Spleen (tissue), 11 donors: ENCODE measurements at regions not wholly inside any gene's neighbourhood (a gene's known extent, or its start where the extent isn't known, plus 50 kb on each side); places are given as distances from the start of the nearest gene placed in this dataset.

ENCODE experiments used
- DNase-seq: peaks from one replicate; pipeline ENCODE4 v3.0.0-alpha.2; 2020
- H3K27ac ChIP-seq, 8 donors: fragments of 200-600 bp; sonication (generic) in 7 of 8; 1 replicate in 4 of 8; 2 replicates in 4 of 8; pipeline versions ENCODE4 v1.5.0 to v1.8.0; 2016 to 2021; ENCODE audit warnings: inconsistent platforms in 4 of 8, mild to moderate bottlenecking in 4 of 8, moderate library complexity in 1 of 8
- H3K27me3 ChIP-seq, 7 donors: fragments of 200-600 bp; sonication (generic) in 6 of 7; replicated peaks in 1 of 7; 1 replicate in 4 of 7; 2 replicates in 3 of 7; pipeline versions ENCODE4 v1.5.0 to v1.8.0; 2016 to 2021; ENCODE audit warnings: inconsistent platforms in 3 of 7, mild to moderate bottlenecking in 1 of 7
- H3K36me3 ChIP-seq, 6 donors: fragments of 200-600 bp; sonication (generic) in 5 of 6; 1 replicate in 4 of 6; 2 replicates in 2 of 6; pipeline versions ENCODE4 v1.5.0 to v1.8.0; 2016 to 2021; ENCODE audit warnings: inconsistent platforms in 2 of 6
- H3K4me1 ChIP-seq, 6 donors: fragments of 200-600 bp; sonication (generic) in 5 of 6; 1 replicate in 3 of 6; 2 replicates in 3 of 6; pipeline versions ENCODE4 v1.5.0 to v1.8.0; 2016 to 2021; ENCODE audit warnings: inconsistent platforms in 3 of 6
- H3K4me3 ChIP-seq, 8 donors: fragments of 200-600 bp; sonication (generic) in 7 of 8; 1 replicate in 4 of 8; 2 replicates in 4 of 8; pipeline versions ENCODE4 v1.5.0 to v1.8.0; 2016 to 2021; ENCODE audit warnings: inconsistent platforms in 4 of 8, mild to moderate bottlenecking in 4 of 8, moderate library complexity in 2 of 8
- H3K9me3 ChIP-seq, 8 donors: fragments of 200-600 bp; sonication (generic) in 7 of 8; 1 replicate in 4 of 8; 2 replicates in 4 of 8; pipeline versions ENCODE4 v1.5.0 to v1.8.0; 2016 to 2021; ENCODE audit warnings: inconsistent platforms in 4 of 8
- POLR2A ChIP-seq, 3 donors: fragments of 450-650 bp; IDR thresholded peaks; one replicate each; pipeline ENCODE4 v1.5.1; 2017; ENCODE audit warnings: antibody characterized with exemption in 3 of 3, mild to moderate bottlenecking in 1 of 3
- POLR2AphosphoS5 ChIP-seq, 3 donors: sonication (generic); formaldehyde crosslinking; IDR thresholded peaks; one replicate each; pipeline ENCODE4 v1.5.1; 2017; ENCODE audit warnings: antibody characterized with exemption in 3 of 3
- WGBS, 5 donors: extraction: QIAGEN DNeasy Blood & Tissue Kit in 3 of 5; methylation state at CpG; one replicate each; pipeline versions ENCODE4 v1.1.5 to v1.1.7; 2013 to 2018; 5-methylcytosine and 5-hydroxymethylcytosine counted together
- intact Hi-C: fragments of 100-400 bp; cut with DNase I; formaldehyde crosslinking; loops from one replicate; pipeline ENCODE4 v1.15.0; 2023; ENCODE audit warnings: low total_unique reads
- TF ChIP-seq, protein P1 (sequence below), 11 experiments: fragments of 200-600 bp in 7 of 11; fragments of 450-650 bp in 4 of 11; sonication (generic) in 4 of 11; IDR thresholded peaks in 8 of 11; conservative IDR thresholded peaks in 3 of 11; 1 replicate in 7 of 11; 2 replicates in 4 of 11; pipeline versions ENCODE4 v1.4.0 to v1.8.0; 2016 to 2021; ENCODE audit warnings: antibody characterized with exemption in 11 of 11, inconsistent platforms in 4 of 11, mild to moderate bottlenecking in 1 of 11
- donor health status: healthy with polysubstance abuse.
- donor health status: DM: no; HTN: no; CAD: no; lungs with moderate emphysema.
- donor health status: DM: no; HTN: no; CAD: no.
- donor health status: Bipolar disorder and iron deficiency.
- donor health status: healthy.
- donor health status: DM: no; HTN: no; CAD: no.
- donor health status: DM: yes; HTN: yes; CAD: no.

DNA sequence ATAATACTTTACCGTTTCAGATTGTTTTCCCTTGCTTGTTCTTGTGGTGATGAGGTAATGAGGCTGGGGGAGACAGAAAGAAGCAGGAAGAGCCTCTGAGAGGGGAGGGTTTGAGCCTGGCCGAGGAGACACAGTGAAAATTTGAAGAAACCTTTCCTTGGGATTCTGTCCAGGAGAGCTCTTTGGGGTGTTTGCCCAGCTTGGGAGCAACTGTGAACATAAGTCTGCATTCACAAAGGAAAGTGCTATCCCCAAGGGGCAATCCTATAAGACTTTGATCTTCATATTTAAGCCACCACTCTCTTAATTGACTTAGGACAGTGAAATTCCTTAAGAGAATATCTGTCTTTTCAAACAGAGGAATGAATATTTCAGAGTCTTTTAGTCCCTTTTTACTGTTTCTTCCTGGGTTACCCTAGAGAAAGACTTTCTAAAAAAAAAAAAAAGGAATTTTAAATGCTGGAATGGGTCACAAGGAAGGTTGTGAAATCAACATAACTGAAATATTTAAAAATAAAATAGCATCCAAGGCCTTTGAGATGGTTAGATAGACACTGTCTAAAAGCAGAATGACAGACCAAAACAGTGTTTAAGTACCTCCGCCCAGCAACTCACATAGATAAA is 52.5 kb upstream of the STAM2 start:
- DNase-seq, result no peak
- 70 to 79% (median 75%) methylated on average over 3 of the region's 3 CpGs for whole genome bisulfite sequencing, 5 donors
- peaks cover 0 to 15% (median 6%) of the 10 kb centered on the region in 6 donors for H3K4me1 ChIP-seq
- H3K27me3 ChIP-seq, result no peaks in the 10 kb centered on the region
- intact Hi-C loops, result no loop called here
- H3K36me3 ChIP-seq, result no peaks in the 10 kb centered on the region
- no peak overlapping the region for H3K4me3 ChIP-seq
- H3K9me3 ChIP-seq, result no peaks in the 10 kb centered on the region
- TF ChIP-seq, protein P1, sequence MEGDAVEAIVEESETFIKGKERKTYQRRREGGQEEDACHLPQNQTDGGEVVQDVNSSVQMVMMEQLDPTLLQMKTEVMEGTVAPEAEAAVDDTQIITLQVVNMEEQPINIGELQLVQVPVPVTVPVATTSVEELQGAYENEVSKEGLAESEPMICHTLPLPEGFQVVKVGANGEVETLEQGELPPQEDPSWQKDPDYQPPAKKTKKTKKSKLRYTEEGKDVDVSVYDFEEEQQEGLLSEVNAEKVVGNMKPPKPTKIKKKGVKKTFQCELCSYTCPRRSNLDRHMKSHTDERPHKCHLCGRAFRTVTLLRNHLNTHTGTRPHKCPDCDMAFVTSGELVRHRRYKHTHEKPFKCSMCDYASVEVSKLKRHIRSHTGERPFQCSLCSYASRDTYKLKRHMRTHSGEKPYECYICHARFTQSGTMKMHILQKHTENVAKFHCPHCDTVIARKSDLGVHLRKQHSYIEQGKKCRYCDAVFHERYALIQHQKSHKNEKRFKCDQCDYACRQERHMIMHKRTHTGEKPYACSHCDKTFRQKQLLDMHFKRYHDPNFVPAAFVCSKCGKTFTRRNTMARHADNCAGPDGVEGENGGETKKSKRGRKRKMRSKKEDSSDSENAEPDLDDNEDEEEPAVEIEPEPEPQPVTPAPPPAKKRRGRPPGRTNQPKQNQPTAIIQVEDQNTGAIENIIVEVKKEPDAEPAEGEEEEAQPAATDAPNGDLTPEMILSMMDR (IDR thresholded peaks at IDR 0.05 in 8 of 11, conservative IDR thresholded peaks at IDR 0.05 in 3 of 11), result no peak
- TF ChIP-seq POLR2AphosphoS5 (IDR thresholded peaks at IDR 0.05) (no peak), POLR2A (IDR thresholded peaks at IDR 0.05) (no peak)
- peak overlapping the region in 6 of 8 donors; percentile 11 to 65 (median 46) for H3K27ac ChIP-seq

DNA sequence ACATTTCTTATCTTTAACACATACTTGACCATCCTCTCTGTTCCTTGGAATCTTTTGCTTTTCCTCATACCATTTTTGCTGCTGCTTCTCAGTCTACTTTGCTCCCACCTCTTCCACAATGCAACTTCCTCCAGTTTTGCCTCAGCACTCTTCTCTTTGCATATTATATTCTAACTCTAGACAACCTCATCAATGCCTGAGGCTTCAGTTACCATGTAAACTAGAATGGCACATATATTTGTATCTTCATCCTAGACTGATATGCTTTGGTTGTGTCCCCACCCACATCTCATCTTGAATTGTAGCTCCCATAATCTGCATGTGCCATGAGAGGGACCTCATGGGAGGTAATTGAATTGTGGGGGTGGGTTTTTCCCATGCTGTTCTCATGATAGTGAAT is 55.9 kb upstream of the STAM2 start:
- H3K9me3 ChIP-seq, result no peaks in the 10 kb centered on the region

DNA sequence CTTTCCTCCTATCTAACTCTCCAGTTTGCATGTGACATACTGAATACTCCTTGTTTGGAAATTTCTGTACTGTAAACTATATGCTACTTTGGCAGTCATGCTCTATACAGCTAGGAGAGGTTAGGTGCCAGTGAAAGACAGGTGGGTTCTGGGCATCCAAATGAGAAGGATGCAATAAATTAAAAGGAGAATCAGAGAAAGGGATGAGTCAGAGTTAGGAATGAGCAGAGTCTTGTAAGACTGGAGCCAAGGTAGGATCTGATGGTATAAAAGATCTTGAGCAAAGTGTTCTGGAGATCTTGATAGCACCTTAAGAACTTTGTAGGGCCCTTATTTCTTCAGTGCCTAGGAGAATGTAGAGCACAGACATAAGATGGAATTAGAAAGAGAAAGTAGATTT is 58.7 kb upstream of the STAM2 start:
- no peak for DNase-seq
- H3K27ac ChIP-seq, result no peak overlapping the region
- no peaks in the 10 kb centered on the region for H3K27me3 ChIP-seq
- TF ChIP-seq POLR2A (IDR thresholded peaks at IDR 0.05) (no peak), POLR2AphosphoS5 (IDR thresholded peaks at IDR 0.05) (no peak)
- TF ChIP-seq, protein P1 (IDR thresholded peaks at IDR 0.05 in 8 of 11, conservative IDR thresholded peaks at IDR 0.05 in 3 of 11), result no peak
- no peak overlapping the region for H3K4me3 ChIP-seq
- H3K4me1 ChIP-seq, result no peaks in the 10 kb centered on the region
- H3K36me3 ChIP-seq, result no peaks in the 10 kb centered on the region
- intact Hi-C loops, result no loop called here
- peaks cover 0 to under 1% (median 0%) of the 10 kb centered on the region in 8 donors for H3K9me3 ChIP-seq

More for the DNA sequence above, 55.9 kb upstream of the STAM2 start:
- TF ChIP-seq POLR2AphosphoS5 (IDR thresholded peaks at IDR 0.05), result no peak
- no peak for TF ChIP-seq POLR2A (IDR thresholded peaks at IDR 0.05)
- TF ChIP-seq, protein P1 (IDR thresholded peaks at IDR 0.05 in 8 of 11, conservative IDR thresholded peaks at IDR 0.05 in 3 of 11), result no peak
- Histone ChIP-seq H3K36me3 (no peaks in the 10 kb centered on the region), H3K27me3 (no peaks in the 10 kb centered on the region), H3K4me3 (no peak overlapping the region), H3K27ac (no peak overlapping the region), H3K4me1 (no peaks in the 10 kb centered on the region)
- no peak for DNase-seq
- intact Hi-C loops, result no loop called here

DNA sequence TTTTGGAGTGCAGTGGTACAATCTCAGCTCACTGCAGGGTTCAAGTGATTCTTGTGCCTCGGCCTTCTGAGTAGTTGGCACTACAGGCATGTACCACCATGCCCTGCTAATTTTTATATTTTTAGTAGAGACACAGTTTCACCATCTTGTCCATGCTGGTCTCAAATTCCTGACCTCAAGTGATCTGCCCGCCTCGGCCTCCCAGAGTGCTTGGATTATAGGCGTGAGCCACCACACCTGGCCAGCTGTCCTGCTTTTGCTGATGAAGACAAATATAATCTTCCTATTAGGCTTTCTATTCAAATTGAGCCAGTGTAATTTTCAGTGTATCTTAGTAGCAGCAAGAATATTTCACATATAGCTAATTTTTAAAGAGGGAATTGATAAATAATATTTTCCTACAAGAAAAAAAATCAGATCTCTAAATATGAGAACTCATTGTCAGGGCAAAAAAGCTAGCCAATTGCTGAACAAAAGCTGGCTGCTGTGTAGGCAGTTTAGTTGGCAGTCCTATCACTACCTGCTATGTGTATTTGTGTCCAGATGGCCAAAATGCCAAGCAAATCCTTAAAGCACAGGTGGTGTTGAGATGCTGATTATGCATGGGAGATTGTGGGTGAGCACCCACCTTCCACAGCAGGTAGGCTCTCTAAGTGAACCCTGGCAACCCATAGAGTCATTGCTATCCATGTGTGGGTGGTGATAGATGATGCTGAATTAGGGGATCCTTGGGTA is 60.8 kb upstream of the STAM2 start:
- Histone ChIP-seq H3K9me3 (peaks cover 0 to 19% (median 12%) of the 10 kb centered on the region in 8 donors), H3K36me3 (no peaks in the 10 kb centered on the region), H3K27me3 (no peaks in the 10 kb centered on the region), H3K4me1 (peaks cover 0 to 4% (median 0%) of the 10 kb centered on the region in 6 donors), H3K4me3 (no peak overlapping the region), H3K27ac (no peak overlapping the region)
- TF ChIP-seq POLR2A (IDR thresholded peaks at IDR 0.05) (no peak), POLR2AphosphoS5 (IDR thresholded peaks at IDR 0.05) (no peak)
- TF ChIP-seq, protein P1 (IDR thresholded peaks at IDR 0.05 in 8 of 11, conservative IDR thresholded peaks at IDR 0.05 in 3 of 11), result no peak
- intact Hi-C loops, result no loop called here
- WGBS, 5 donors, result 88 to 99% (median 90%) methylated on average over 4 of the region's 4 CpGs
- no peak for DNase-seq
